GM18873 (cell line): ENCODE measurements at regions not wholly inside any gene's neighbourhood (a gene's known extent, or its start where the extent isn't known, plus 50 kb on each side); places are given as distances from the start of the nearest gene placed in this dataset.

ENCODE experiments used
- ATAC-seq: cut with Tn5 transposase; IDR thresholded peaks from one replicate; pipeline ENCODE4 v1.9.1; 2021; ENCODE audit warnings: mild to moderate bottlenecking, moderate library complexity, moderate number of reproducible peaks; ENCODE audit not compliant: unreplicated experiment, low FRiP score

GRCh38 chr7:131094685-131095084 is 233.0 kb upstream of the MKLN1 start:
- ATAC-seq: no peak

DNA sequence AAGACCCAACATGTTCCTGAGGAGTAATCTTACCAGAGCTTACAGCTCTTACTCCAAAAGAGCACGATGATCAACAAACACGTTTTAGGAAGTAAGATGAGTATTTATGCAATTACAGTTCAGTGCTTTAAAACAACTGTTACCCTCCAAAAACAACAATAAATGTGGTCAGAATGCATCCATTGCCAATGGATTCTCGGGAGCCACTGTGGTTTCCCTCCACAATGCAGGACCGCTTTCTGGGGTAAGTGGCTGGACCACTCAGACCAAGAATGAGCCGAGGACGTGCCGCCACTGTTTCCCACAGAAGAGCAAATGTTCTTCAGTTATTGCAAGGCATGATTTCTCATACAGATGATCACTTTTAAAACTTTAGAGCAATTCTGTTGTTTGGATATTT is 232.3 kb upstream of the MKLN1 start:
- ATAC-seq: no peak

DNA sequence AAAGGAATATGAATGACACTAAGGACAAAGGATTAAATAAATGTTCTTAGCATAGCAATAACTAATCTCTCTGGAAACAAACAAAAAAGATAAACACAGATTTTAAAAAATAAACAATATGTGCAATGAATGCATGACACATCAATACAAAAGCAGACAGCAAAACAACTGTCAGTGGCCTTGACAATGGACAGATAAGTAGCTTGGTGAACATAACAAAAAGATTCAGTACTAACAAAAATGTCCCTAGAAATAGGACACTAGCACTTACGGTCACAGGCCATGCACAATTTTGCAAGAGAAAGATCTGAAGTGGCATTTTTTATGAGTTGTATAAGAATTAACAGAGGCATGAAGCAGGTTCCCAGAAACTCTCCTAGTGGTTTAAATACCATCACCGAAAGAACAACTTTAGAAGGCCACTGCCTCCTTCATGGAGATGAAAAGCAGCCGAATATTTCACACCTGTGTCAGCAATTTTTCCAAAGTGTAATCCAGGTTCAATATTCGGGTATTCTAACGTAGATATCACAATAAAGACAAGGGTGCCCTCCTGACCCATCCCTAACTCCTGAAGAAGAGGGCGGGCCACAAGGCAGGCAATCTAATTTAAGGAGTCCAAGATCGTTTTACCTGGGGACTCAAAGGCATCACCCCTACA is 231.3 kb upstream of the MKLN1 start:
- no peak for ATAC-seq

DNA sequence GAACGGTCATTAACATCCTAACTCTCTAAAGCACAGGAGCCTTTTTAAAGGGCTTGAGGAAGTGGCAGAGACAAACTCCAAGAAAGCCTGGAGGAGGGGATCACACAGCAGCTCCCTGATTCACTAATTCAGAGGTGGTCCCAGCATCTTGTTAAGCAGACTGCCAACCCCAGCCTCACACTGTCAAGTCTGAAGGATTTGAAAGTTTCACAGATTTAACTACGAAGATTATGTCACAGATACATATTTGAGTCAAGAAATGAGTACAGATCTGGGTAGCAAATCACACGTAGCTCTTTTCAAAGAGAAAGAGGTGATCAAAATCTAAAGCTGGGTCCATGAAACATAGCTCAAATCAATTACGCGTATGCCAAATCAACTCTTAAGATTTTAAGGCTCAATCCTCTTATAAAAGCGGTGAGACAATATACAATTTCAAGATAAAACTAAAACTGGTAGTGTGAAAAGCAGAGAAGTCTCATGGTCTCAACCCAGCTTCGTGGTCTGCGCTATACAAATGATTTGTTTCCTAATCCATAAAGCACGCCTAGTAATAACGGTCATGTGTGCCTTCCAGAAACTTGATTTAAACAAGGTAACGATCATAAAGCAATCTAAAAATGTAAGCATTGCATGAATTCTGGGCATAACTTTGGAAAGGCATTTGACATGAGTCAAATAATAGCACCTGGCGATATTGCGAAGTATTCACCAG is 229.9 kb upstream of the MKLN1 start:
- ATAC-seq: no peak

- no peak for ATAC-seq
Observed at GRCh38 chr7:131098527-131098926, 229.1 kb upstream of the MKLN1 start.

GRCh38 chr7:131100357-131101054 is 227.2 kb upstream of the MKLN1 start:
- no peak for ATAC-seq

GRCh38 chr7:131103997-131104396 is 223.7 kb upstream of the MKLN1 start:
- ATAC-seq: no peak

- no peak for ATAC-seq
Observed at GRCh38 chr7:131104596-131105293, 222.9 kb upstream of the MKLN1 start.

DNA sequence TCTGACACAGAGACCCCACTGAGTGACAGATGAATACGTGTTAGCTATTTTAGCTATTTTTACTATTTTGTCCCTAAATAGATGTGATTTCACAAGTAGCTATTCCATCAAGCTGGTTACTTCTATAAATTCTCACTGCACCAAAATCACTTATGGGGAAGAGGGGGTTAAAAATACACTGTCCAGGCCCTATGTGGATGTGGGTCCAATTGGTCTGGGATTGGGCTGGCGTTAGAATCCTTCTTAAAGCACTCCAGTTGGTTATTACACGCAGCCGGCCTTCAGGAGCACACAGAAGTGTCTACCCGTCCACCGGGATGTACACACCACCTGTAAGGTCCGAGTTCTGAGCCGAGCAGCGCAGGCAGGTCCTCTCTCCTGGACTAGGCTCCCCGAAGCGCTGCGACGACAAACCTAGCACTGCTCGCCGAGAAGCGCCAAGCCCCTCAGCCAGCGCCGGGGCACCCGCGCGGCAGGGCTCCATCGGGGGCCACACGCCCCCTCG is 222.3 kb upstream of the MKLN1 start:
- no peak for ATAC-seq

- ATAC-seq: peak; percentile 33
Observed at GRCh38 chr7:131105799-131106680, 221.6 kb upstream of the MKLN1 start.

- ATAC-seq: peak; percentile 5
Observed at GRCh38 chr7:131106681-131107336, 220.9 kb upstream of the MKLN1 start.

DNA sequence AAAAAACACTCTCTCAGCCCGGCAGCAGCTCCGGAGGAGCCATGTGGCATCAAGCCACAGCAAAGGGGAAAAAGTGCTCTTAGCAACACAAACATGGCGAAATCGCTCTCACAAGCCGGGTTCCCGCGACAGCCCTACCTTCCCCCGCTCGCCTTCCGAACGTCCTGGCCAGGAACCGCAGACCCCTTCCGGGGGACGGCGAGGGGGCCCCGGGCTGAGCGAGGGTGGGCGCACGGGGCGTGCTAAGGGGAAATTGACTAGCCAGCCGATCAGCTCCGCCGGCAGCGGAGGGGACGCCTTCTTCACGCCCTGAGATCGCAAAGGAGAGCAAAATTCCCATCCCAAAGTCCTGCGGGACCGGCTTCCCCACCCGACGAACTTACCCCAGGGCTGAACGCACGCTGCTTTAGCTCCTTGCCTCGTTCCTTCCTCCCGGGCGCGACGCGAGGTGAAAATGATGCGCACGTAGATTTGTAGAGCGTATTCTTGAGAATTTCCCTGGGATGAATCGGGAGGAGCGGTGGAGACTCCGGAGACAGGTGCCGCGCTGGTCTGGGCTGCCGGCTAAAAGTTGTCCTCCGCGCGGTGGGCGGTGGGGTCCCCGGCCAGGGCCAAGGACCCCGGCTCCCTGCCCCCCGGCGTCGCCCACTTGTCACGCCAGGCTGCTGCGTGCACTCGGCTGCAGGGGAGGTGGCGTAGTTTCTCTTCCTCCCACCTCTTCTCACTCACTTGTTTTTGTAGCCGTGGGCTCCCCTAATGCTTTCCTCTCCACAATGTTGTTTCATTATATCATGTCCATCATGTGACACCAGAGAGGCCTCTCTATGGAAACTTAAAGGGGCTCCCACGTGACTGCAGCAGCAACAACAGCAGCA is 220.1 kb upstream of the MKLN1 start:
- ATAC-seq: peak; percentile 43

- ATAC-seq: no peak
Observed at GRCh38 chr7:131108212-131108940, 219.3 kb upstream of the MKLN1 start.

DNA sequence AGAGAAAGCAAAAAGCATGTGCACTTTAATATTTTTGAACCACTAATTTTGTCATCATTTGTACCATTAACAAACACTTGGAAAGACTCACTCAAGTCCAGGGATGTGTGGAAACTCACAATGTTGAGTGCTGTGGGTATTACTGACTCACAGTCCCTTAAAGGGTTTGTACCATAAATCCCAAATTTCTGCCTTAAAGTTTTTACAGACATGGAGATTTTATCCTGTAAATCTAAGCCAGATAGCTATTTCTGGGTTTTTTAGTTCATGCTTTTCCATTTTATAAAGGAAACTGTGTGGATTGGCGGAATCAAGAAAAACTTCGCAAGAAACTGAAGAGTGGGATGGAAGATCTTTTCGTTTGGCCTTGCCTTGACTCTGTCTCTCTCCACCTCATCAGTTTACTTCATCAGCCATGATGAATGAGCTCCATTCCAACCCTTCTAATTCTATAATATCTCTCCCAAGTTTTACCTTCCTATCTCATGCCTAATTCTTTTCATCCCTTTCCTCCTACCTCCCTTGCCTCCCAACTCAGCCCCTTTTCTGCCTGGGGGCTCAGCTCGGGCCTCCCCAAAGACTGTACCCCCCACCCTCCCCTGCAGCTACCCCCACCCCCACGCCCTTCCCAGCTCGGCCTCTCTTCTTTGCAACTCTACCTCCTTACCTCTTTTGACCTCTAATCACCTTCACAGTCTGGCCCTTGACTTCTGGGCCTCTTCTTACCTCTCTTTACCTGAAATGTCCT is 218.5 kb upstream of the MKLN1 start:
- no peak for ATAC-seq

DNA sequence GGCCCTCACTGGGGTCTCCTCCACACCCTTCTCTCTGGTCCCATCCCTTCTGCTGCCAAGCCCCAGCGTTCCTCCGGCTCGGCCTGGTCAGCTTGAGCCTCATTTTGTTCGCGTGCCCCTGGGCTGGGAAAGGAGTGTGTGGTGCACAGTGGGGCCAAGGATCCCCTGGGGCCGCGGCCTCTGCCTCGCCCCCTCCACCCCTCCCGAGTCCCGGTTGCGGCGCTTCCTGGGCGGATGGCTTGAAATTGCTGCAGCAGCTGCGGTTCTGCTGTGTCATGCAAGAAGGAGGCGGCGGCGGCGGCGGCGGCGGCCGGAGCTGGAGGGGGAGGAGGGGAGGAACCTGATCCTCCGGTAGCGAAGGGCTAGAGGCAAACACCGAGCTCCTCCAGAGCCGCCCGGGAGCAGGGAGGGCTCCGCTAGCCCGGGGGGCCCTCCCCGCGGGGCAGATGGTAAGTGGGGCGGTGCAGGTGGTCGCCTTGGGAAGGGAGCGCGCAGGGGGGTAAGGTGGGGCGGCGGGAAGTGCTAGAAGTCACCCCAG is 217.8 kb upstream of the MKLN1 start:
- no peak for ATAC-seq

- ATAC-seq: no peak
Observed at GRCh38 chr7:131110297-131111080, 217.2 kb upstream of the MKLN1 start.
